GM12873 (cell line): ENCODE measurements at regions not wholly inside any gene's neighbourhood (a gene's known extent, or its start where the extent isn't known, plus 50 kb on each side); places are given as distances from the start of the nearest gene placed in this dataset.

Experiments used
- CTCF ChIP-seq: IDR thresholded peaks from 2 replicates; pipeline ENCODE4 v1.5.1; 2012; ENCODE audit warnings: low read depth, mild to moderate bottlenecking, moderate library complexity, low read length, control low read depth; ENCODE audit not compliant: insufficient read depth; ENCODE audit errors: missing control alignments

DNA sequence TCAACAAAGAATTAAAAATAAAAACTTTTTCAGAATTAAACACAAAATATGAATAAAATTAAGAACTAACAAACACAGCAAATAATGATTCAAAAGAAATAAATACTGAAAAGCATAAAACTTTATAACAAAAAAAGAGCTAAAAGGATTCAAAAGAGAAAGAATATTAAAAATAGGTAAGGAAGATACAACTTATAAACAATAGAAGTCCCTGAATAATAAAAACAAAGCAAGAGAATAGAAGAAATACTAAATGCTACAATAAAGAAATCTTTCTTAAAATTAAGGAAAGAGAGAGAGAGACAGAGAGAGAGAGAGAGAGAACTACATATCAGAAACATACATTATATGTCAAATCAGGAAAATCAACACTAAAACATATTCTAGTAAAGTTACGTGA lies 619.9 kb upstream of the SLIT2 start:
- TF ChIP-seq CTCF, result no peak

- TF ChIP-seq CTCF, result no peak
Measured at GRCh38 chr4:19623866-19624265, 627.8 kb upstream of the SLIT2 start.

GRCh38 chr4:19615086-19615689 lies 636.5 kb upstream of the SLIT2 start:
- no peak for TF ChIP-seq CTCF

- no peak for TF ChIP-seq CTCF
Measured at GRCh38 chr4:19614171-19614570, 637.5 kb upstream of the SLIT2 start.

- no peak for TF ChIP-seq CTCF
Measured at GRCh38 chr4:19596342-19596741, 655.4 kb upstream of the SLIT2 start.

GRCh38 chr4:19592391-19592790 lies 659.3 kb upstream of the SLIT2 start:
- no peak for TF ChIP-seq CTCF

GRCh38 chr4:19583827-19584569 lies 667.7 kb upstream of the SLIT2 start:
- no peak for TF ChIP-seq CTCF
